ENCODE measurements at regions not wholly inside any gene's neighbourhood (a gene's known extent, or its start where the extent isn't known, plus 50 kb on each side); places are given as distances from the start of the nearest gene placed in this dataset.

- no peak overlapping the region for H3K27ac ChIP-seq
- no peaks in the 10 kb centered on the region for H3K36me3 ChIP-seq (replicated peaks in 1 of 2)
- no peak for TF ChIP-seq POLR2A (IDR thresholded peaks at IDR 0.05)
- peak in 2 of 7 donors; percentile 2 to 15 for DNase-seq
- no peak overlapping the region for H3K4me3 ChIP-seq
- intact Hi-C loops (cut with DNase I): no loop called here
- no peaks in the 10 kb centered on the region for H3K4me1 ChIP-seq (replicated peaks in 1 of 2)
- WGBS, 4 donors: 90 to 100% (median 92%) methylated on average over 1 to 5 of the region's 5 CpGs
- no peaks in the 10 kb centered on the region for H3K9me3 ChIP-seq (replicated peaks in 1 of 3)
- H3K27me3 ChIP-seq: no peaks in the 10 kb centered on the region
Measured at GRCh38 chr9:134566936-134567335, 74.7 kb upstream of the COL5A1 start.

- no peaks in the 10 kb centered on the region for H3K9me3 ChIP-seq (replicated peaks in 1 of 3)
- TF ChIP-seq CTCF (IDR thresholded peaks at IDR 0.05) (no peak), POLR2A (IDR thresholded peaks at IDR 0.05) (no peak)
- peak in 1 of 7 donors; percentile 1 for DNase-seq
- H3K4me3 ChIP-seq: no peak overlapping the region
- H3K4me1 ChIP-seq (replicated peaks in 1 of 2): no peaks in the 10 kb centered on the region
- no peak overlapping the region for H3K27ac ChIP-seq
- intact Hi-C loops (cut with DNase I): no loop called here
- H3K27me3 ChIP-seq: no peaks in the 10 kb centered on the region
- 51 to 82% (median 78%) methylated on average over 2 to 5 of the region's 5 CpGs for WGBS, 4 donors
- H3K36me3 ChIP-seq (replicated peaks in 1 of 2): no peaks in the 10 kb centered on the region
Measured at GRCh38 chr9:134568116-134568515, 73.5 kb upstream of the COL5A1 start.

DNA sequence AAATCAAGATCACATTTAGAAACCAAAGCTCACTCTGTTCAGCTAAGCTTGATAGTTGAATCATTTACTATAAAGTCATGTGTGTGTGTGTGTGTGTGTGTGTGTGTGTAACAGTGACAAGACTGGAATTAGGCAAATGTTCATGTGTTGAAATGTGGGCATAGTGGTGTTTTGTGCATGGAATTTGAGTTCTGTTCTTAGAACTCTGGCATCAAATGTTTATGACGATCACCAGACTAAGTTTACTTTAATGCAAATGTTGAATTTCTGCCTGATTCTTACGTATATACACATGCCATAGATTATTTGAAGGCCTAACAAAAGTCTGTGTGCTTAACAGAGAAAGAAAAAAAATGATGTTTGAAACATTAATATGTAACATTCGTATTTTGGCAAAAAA lies 72.8 kb upstream of the COL5A1 start:
- Histone ChIP-seq H3K27ac (no peak overlapping the region), H3K27me3 (no peaks in the 10 kb centered on the region), H3K36me3 (replicated peaks in 1 of 2) (no peaks in the 10 kb centered on the region), H3K9me3 (replicated peaks in 1 of 3) (no peaks in the 10 kb centered on the region), H3K4me1 (replicated peaks in 1 of 2) (no peaks in the 10 kb centered on the region), H3K4me3 (no peak overlapping the region)
- intact Hi-C loops (cut with DNase I): no loop called here
- TF ChIP-seq POLR2A (IDR thresholded peaks at IDR 0.05) (no peak), CTCF (IDR thresholded peaks at IDR 0.05) (no peak)
- 61 to 66% (median 62%) methylated on average over 3 of the region's 3 CpGs for WGBS, 4 donors
- no peak for DNase-seq

DNA sequence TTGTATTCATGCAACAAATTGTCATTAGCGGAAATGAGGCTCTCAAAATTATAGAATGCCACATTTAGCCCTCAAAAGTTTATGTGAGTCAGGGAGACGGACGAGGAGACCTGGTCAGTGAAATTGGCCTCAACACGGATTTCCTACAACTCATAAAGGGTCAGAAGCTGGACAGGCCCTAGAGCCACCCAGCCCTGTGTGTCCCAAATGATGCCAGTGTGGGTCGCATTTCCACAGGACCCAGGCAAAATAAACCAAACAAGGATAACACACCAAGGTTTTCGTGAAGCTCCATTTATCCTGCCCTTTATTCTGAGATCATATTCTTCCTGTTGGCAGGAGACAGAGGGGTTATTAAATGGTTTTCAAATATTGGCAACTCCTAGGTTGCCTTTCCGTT lies 72.0 kb upstream of the COL5A1 start:
- Histone ChIP-seq H3K9me3 (replicated peaks in 1 of 3) (no peaks in the 10 kb centered on the region), H3K4me3 (no peak overlapping the region), H3K4me1 (replicated peaks in 1 of 2) (no peaks in the 10 kb centered on the region), H3K27me3 (no peaks in the 10 kb centered on the region), H3K27ac (no peak overlapping the region), H3K36me3 (replicated peaks in 1 of 2) (no peaks in the 10 kb centered on the region)
- 85 to 93% (median 87%) methylated on average over 7 of the region's 7 CpGs for WGBS, 4 donors
- TF ChIP-seq CTCF (IDR thresholded peaks at IDR 0.05) (no peak), POLR2A (IDR thresholded peaks at IDR 0.05) (no peak)
- intact Hi-C loops (cut with DNase I): no loop called here
- DNase-seq: peak in 1 of 7 donors; percentile 2

DNA sequence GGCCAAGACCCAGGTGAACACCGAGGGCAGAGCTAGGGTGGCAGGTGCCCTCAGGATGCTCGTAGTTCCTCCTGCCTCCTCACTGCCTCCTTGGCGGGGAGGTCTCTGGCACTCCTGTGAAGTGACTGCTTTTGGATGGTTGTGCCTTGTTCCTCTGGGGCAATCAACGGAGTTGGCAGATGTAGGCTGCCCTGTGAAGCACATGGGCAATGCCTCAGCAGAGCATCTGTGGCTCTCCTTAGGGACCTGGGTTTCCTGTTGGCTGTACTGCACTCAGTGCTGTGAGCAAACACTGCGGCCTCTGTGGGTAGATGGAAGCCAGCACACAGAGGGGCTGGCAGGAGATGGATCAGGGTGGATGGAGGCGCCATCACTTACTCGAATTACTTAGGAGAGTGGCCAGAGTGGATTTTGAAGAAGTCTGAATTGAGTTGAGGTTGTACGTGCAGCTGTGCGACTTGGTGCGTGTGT lies 71.4 kb upstream of the COL5A1 start:
- H3K9me3 ChIP-seq (replicated peaks in 1 of 3): no peaks in the 10 kb centered on the region
- H3K4me1 ChIP-seq (replicated peaks in 1 of 2): no peaks in the 10 kb centered on the region
- no peaks in the 10 kb centered on the region for H3K36me3 ChIP-seq (replicated peaks in 1 of 2)
- 71 to 81% (median 76%) methylated on average over 7 to 10 of the region's 10 CpGs for WGBS, 4 donors
- H3K27me3 ChIP-seq: no peaks in the 10 kb centered on the region
- DNase-seq: peak in 2 of 7 donors; percentile 3 to 9
- no peak overlapping the region for H3K4me3 ChIP-seq
- intact Hi-C loops (cut with DNase I): no loop called here
- TF ChIP-seq CTCF (IDR thresholded peaks at IDR 0.05) (no peak), POLR2A (IDR thresholded peaks at IDR 0.05) (no peak)
- no peak overlapping the region for H3K27ac ChIP-seq
